ENCODE measurements at regions not wholly inside any gene's neighbourhood (a gene's known extent, or its start where the extent isn't known, plus 50 kb on each side); places are given as distances from the start of the nearest gene placed in this dataset.

- Histone ChIP-seq H3K9me2 (ENCODE audit: insufficient read depth, low read length) (no peaks in the 10 kb centered on the region), H3K36me3 (ENCODE audit: insufficient read depth, low read length) (no peaks in the 10 kb centered on the region), H4K20me1 (ENCODE audit: insufficient read depth, low read length) (no peaks in the 10 kb centered on the region), H2AFZ (ENCODE audit: low read length) (no peak overlapping the region), H3K79me2 (ENCODE audit: insufficient read depth, low read depth, low read length) (no peaks in the 10 kb centered on the region), H3K27ac (ENCODE audit: low read depth, low read length, poor library complexity, severe bottlenecking) (no peak overlapping the region), H3K4me1 (ENCODE audit: insufficient read depth, low read length, poor library complexity, severe bottlenecking) (no peaks in the 10 kb centered on the region), H3K4me2 (ENCODE audit: low read length) (no peak overlapping the region), H3K4me3 (ENCODE audit: low read depth, low read length, poor library complexity, severe bottlenecking) (no peak overlapping the region), H3K9me3 (ENCODE audit: low read length) (no peaks in the 10 kb centered on the region)
- ChIA-PET POLR2A (no interaction called here), CTCF (ENCODE audit: unreplicated experiment) (no interaction called here)
- intact Hi-C loops (cut with micrococcal nuclease; ENCODE audit: unreplicated experiment), result no loop called here
- no peak for TF ChIP-seq CTCF (conservative IDR thresholded peaks at IDR 0.05; ENCODE audit: low read length)
- no peak for TF ChIP-seq EZH2phosphoT487 (IDR thresholded peaks at IDR 0.05; ENCODE audit: borderline replicate concordance, low read depth, low read length)
- no TSS peak for BruUV-seq (replicated peaks)
- no peak for DNase-seq (ENCODE audit: low spot score)
These were observed 842.7 kb downstream of the EFNB2 start for GRCh38 chr13:105692769-105693168.

GRCh38 chr13:105684216-105684615, 851.2 kb downstream of the EFNB2 start:
- H3K9me2 ChIP-seq (ENCODE audit: insufficient read depth, low read length), result no peaks in the 10 kb centered on the region
- no peak overlapping the region for H3K4me2 ChIP-seq (ENCODE audit: low read length)
- H3K4me3 ChIP-seq (ENCODE audit: low read depth, low read length, poor library complexity, severe bottlenecking), result no peak overlapping the region
- H3K36me3 ChIP-seq (ENCODE audit: insufficient read depth, low read length), result no peaks in the 10 kb centered on the region
- H4K20me1 ChIP-seq (ENCODE audit: insufficient read depth, low read length), result no peaks in the 10 kb centered on the region
- H2AFZ ChIP-seq (ENCODE audit: low read length), result no peak overlapping the region
- DNase-seq (ENCODE audit: low spot score), result no peak
- H3K27ac ChIP-seq (ENCODE audit: low read depth, low read length, poor library complexity, severe bottlenecking), result no peak overlapping the region
- intact Hi-C loops (cut with micrococcal nuclease; ENCODE audit: unreplicated experiment), result no loop called here
- TF ChIP-seq EZH2phosphoT487 (IDR thresholded peaks at IDR 0.05; ENCODE audit: borderline replicate concordance, low read depth, low read length), result no peak
- no peak for TF ChIP-seq CTCF (conservative IDR thresholded peaks at IDR 0.05; ENCODE audit: low read length)
- ChIA-PET CTCF (ENCODE audit: unreplicated experiment) (no interaction called here), POLR2A (no interaction called here)
- H3K4me1 ChIP-seq (ENCODE audit: insufficient read depth, low read length, poor library complexity, severe bottlenecking), result no peaks in the 10 kb centered on the region
- no peaks in the 10 kb centered on the region for H3K79me2 ChIP-seq (ENCODE audit: insufficient read depth, low read depth, low read length)
- BruUV-seq (replicated peaks), result no TSS peak
- H3K9me3 ChIP-seq (ENCODE audit: low read length), result no peaks in the 10 kb centered on the region

GRCh38 chr13:105679838-105680237, 855.6 kb downstream of the EFNB2 start:
- intact Hi-C loops (cut with micrococcal nuclease; ENCODE audit: unreplicated experiment), result no loop called here
- Histone ChIP-seq H2AFZ (ENCODE audit: low read length) (no peak overlapping the region), H3K9me3 (ENCODE audit: low read length) (no peaks in the 10 kb centered on the region), H3K79me2 (ENCODE audit: insufficient read depth, low read depth, low read length) (no peaks in the 10 kb centered on the region), H4K20me1 (ENCODE audit: insufficient read depth, low read length) (no peaks in the 10 kb centered on the region), H3K4me2 (ENCODE audit: low read length) (no peak overlapping the region), H3K4me3 (ENCODE audit: low read depth, low read length, poor library complexity, severe bottlenecking) (no peak overlapping the region), H3K4me1 (ENCODE audit: insufficient read depth, low read length, poor library complexity, severe bottlenecking) (no peaks in the 10 kb centered on the region), H3K36me3 (ENCODE audit: insufficient read depth, low read length) (no peaks in the 10 kb centered on the region), H3K27ac (ENCODE audit: low read depth, low read length, poor library complexity, severe bottlenecking) (no peak overlapping the region), H3K9me2 (ENCODE audit: insufficient read depth, low read length) (no peaks in the 10 kb centered on the region)
- TF ChIP-seq EZH2phosphoT487 (IDR thresholded peaks at IDR 0.05; ENCODE audit: borderline replicate concordance, low read depth, low read length) (no peak), CTCF (conservative IDR thresholded peaks at IDR 0.05; ENCODE audit: low read length) (no peak)
- POLR2A ChIA-PET, result no interaction called here
- DNase-seq (ENCODE audit: low spot score), result no peak
- BruUV-seq (replicated peaks), result no TSS peak
- CTCF ChIA-PET (ENCODE audit: unreplicated experiment), result no interaction called here

Measured in OCI-LY7 (cell line).